ENCODE measurements at regions not wholly inside any gene's neighbourhood (a gene's known extent, or its start where the extent isn't known, plus 50 kb on each side); places are given as distances from the start of the nearest gene placed in this dataset.

DNA sequence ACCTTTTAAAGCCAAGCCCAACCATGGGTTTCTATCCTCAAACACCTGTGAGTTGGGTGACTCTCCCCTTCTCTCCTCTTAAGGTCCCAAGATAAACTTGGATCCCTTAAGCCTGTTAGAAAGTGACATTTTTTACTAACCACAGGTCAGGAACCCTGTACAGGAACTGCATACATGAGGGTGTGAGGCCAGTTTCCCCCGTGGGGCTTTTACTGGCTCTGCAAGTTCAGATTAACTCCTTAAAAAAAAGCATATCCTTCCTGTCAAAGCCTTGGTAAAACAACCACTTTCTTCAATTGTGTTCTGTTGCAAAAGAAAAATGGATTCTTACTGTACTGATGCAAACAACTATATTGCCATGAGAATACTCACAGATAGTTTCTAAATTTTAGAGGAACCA lies 2638.7 kb upstream of the PCDH20 start:
- TF ChIP-seq POLR2A (IDR thresholded peaks at IDR 0.05; ENCODE audit: low read length) (no peak), GATA1 (IDR thresholded peaks at IDR 0.05; ENCODE audit: low read depth, low read length) (no peak)
